OCI-LY7 (cell line): ENCODE measurements at regions not wholly inside any gene's neighbourhood (a gene's known extent, or its start where the extent isn't known, plus 50 kb on each side); places are given as distances from the start of the nearest gene placed in this dataset.

Source experiments
- BruUV-seq: library from RNA; stranded (reverse); fragments of 400-500 nt; replicated peaks from 2 replicates; lab custom pipeline; 2021; lab: Mats Ljungman, UMichigan
- CTCF ChIA-PET: fragments of 300-600 bp; sonication (Branson Sonifier 250); formaldehyde crosslinking; loops from one replicate; lab custom pipeline; 2022; ENCODE audit warnings: antibody characterized with exemption; ENCODE audit not compliant: unreplicated experiment; lab: Charles Lee
- POLR2A ChIA-PET: fragments of 300-600 bp; sonication (Branson Sonifier 250); formaldehyde crosslinking; loops from one replicate; lab custom pipeline; 2022; ENCODE audit warnings: antibody characterized with exemption; lab: Charles Lee
- DNase-seq: peaks from one replicate; pipeline ENCODE4 v3.0.0-alpha.2; 2015; ENCODE audit warnings: low spot score
- H2AFZ ChIP-seq: fragments of 200-600 bp; sonication (generic), shearing (Covaris generic); 2 replicates; pipeline ENCODE4 v1.6.1; 2014; ENCODE audit warnings: mild to moderate bottlenecking, antibody characterized with exemption, low read length, moderate library complexity
- H3K27ac ChIP-seq: fragments of 200-600 bp; sonication (generic); 2 replicates; pipeline ENCODE4 v1.5.1; 2014; ENCODE audit warnings: mixed run types, low read depth, mild to moderate bottlenecking, moderate library complexity, low read length, inconsistent platforms; ENCODE audit not compliant: poor library complexity, severe bottlenecking
- H3K36me3 ChIP-seq: fragments of 200-600 bp; sonication (generic); 2 replicates; pipeline ENCODE4 v1.6.1; 2014; ENCODE audit warnings: mild to moderate bottlenecking, antibody characterized with exemption, low read length, moderate library complexity, mixed read lengths; ENCODE audit not compliant: insufficient read depth
- H3K4me1 ChIP-seq: fragments of 200-600 bp; sonication (generic); 2 replicates; pipeline ENCODE4 v1.5.1; 2014; ENCODE audit warnings: mild to moderate bottlenecking, low read length; ENCODE audit not compliant: insufficient read depth, poor library complexity, severe bottlenecking
- H3K4me2 ChIP-seq: fragments of 200-600 bp; sonication (generic); 2 replicates; pipeline ENCODE4 v1.6.1; 2014; ENCODE audit warnings: mild to moderate bottlenecking, low read length
- H3K4me3 ChIP-seq: fragments of 200-600 bp; sonication (generic); 2 replicates; pipeline ENCODE4 v1.5.1; 2014; ENCODE audit warnings: mild to moderate bottlenecking, low read depth, low read length; ENCODE audit not compliant: poor library complexity, severe bottlenecking
- H3K79me2 ChIP-seq: fragments of 200-600 bp; sonication (generic); 2 replicates; pipeline ENCODE4 v1.6.1; 2016; ENCODE audit warnings: low read depth, mild to moderate bottlenecking, low read length, moderate library complexity, mixed read lengths; ENCODE audit not compliant: insufficient read depth
- H3K9me2 ChIP-seq: fragments of 200-600 bp; sonication (generic); 2 replicates; pipeline ENCODE4 v1.6.1; 2016; ENCODE audit warnings: mild to moderate bottlenecking, low read length, mixed read lengths; ENCODE audit not compliant: insufficient read depth
- H3K9me3 ChIP-seq: fragments of 200-600 bp; sonication (generic); 2 replicates; pipeline ENCODE4 v1.6.1; 2014; ENCODE audit warnings: mild to moderate bottlenecking, mixed run types, low read length, mixed read lengths
- H4K20me1 ChIP-seq: fragments of 200-600 bp; sonication (generic); 2 replicates; pipeline ENCODE4 v1.6.1; 2014; ENCODE audit warnings: mild to moderate bottlenecking, antibody characterized with exemption, low read length, moderate library complexity, mixed read lengths; ENCODE audit not compliant: insufficient read depth
- EZH2phosphoT487 ChIP-seq: fragments of 200-600 bp; sonication (generic); IDR thresholded peaks from 2 replicates; pipeline ENCODE4 v1.6.1; 2018; ENCODE audit warnings: low read depth, borderline replicate concordance, mild to moderate bottlenecking, mixed run types, antibody characterized with exemption, low read length, moderate library complexity, mixed read lengths
- intact Hi-C: fragments of 100-400 bp; cut with micrococcal nuclease; formaldehyde crosslinking; loops from one replicate; pipeline ENCODE4 v1.10.0; 2022; ENCODE audit not compliant: unreplicated experiment
- TF ChIP-seq, protein P1 (sequence below): fragments of 200-600 bp; sonication (generic); conservative IDR thresholded peaks from 2 replicates; pipeline ENCODE4 v1.5.1; 2014; ENCODE audit warnings: mild to moderate bottlenecking, antibody characterized with exemption, low read length, moderate library complexity, mixed read lengths

DNA sequence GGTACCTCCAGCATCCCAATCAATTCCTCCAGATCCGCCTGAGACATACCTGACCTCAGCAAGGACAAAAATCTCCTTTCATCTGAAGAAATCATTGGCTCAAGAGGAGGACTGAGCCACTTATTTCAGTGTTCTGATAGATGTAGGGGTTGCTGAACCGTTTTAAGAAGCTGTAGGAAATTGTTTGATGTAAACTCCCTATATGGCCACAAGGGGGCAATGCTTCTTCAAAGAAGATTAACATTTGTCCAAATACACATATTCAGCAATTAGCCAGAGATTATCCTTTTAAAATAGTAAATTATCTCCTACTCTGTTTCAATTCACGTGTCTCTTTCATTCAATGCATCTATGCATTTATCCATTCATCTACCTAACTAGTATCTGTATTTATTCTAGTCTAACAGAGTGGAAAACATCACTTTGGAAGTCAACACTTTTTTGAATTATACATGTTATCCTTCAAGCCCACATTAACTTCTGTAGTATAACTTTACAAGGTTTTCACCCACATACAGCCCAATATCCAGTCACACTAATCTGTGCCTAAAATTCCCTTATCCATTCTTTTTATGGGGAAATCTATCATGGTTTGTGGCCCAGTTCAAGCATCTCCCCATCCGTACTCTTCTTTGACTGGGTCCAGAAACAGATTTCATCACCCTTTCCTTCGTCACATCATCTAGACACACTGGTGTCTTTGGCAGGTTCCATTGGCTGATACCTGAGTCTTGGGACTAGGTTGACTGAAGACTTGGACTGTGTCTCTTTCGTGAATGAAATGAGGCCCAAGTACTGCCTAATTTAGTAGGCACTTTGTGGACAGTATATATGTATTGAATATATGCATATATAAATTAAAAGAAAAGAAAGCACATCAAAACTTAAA lies 411.0 kb upstream of the OR4E1 start:
- TF ChIP-seq, protein P1, sequence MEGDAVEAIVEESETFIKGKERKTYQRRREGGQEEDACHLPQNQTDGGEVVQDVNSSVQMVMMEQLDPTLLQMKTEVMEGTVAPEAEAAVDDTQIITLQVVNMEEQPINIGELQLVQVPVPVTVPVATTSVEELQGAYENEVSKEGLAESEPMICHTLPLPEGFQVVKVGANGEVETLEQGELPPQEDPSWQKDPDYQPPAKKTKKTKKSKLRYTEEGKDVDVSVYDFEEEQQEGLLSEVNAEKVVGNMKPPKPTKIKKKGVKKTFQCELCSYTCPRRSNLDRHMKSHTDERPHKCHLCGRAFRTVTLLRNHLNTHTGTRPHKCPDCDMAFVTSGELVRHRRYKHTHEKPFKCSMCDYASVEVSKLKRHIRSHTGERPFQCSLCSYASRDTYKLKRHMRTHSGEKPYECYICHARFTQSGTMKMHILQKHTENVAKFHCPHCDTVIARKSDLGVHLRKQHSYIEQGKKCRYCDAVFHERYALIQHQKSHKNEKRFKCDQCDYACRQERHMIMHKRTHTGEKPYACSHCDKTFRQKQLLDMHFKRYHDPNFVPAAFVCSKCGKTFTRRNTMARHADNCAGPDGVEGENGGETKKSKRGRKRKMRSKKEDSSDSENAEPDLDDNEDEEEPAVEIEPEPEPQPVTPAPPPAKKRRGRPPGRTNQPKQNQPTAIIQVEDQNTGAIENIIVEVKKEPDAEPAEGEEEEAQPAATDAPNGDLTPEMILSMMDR = peak; percentile 87
- no peak for TF ChIP-seq EZH2phosphoT487
- Histone ChIP-seq H3K36me3 (no peaks in the 10 kb centered on the region), H2AFZ (no peak overlapping the region), H3K9me2 (no peaks in the 10 kb centered on the region), H4K20me1 (no peaks in the 10 kb centered on the region), H3K27ac (no peak overlapping the region), H3K79me2 (no peaks in the 10 kb centered on the region), H3K4me2 (no peak overlapping the region), H3K4me1 (no peaks in the 10 kb centered on the region), H3K9me3 (no peaks in the 10 kb centered on the region), H3K4me3 (no peak overlapping the region)
- BruUV-seq = no TSS peak
- ChIA-PET CTCF (no interaction called here), POLR2A (no interaction called here)
- intact Hi-C loops = loop anchor here (5.0 kb wide), 1 partner anchor 167 kb away; no protein-coding TSS in a partner anchor
- DNase-seq = peak; percentile 71

DNA sequence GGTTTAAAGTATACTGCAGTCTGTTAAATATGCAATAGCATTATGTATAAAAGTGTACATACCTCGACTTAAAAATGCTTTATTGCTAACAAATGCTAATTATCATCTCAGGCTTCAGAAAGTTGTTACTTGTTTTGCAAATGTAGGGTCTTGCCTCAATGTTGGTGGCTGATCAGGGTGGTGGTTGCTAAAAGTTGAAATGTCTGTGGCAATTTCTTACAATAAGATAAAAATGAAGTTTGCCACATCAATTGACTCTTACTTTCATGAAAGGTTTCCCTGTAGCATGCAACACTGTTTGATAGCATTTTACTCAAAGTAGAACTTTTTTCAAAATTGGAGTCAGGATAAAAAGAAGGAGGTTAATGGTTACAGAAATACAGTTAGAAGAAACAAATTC lies 407.7 kb upstream of the OR4E1 start:
- Histone ChIP-seq H2AFZ (no peak overlapping the region), H4K20me1 (no peaks in the 10 kb centered on the region), H3K27ac (no peak overlapping the region), H3K9me3 (no peaks in the 10 kb centered on the region), H3K36me3 (no peaks in the 10 kb centered on the region), H3K4me2 (no peak overlapping the region), H3K4me3 (no peak overlapping the region), H3K79me2 (no peaks in the 10 kb centered on the region), H3K4me1 (no peaks in the 10 kb centered on the region), H3K9me2 (no peaks in the 10 kb centered on the region)
- CTCF ChIA-PET = no interaction called here
- DNase-seq = no peak
- BruUV-seq = no TSS peak
- TF ChIP-seq, protein P1 = no peak
- no peak for TF ChIP-seq EZH2phosphoT487
- intact Hi-C loops = no loop called here
- POLR2A ChIA-PET = no interaction called here

- H4K20me1 ChIP-seq = no peaks in the 10 kb centered on the region
- DNase-seq = no peak
- POLR2A ChIA-PET = no interaction called here
- TF ChIP-seq, protein P1 = no peak
- no peak for TF ChIP-seq EZH2phosphoT487
- H3K79me2 ChIP-seq = no peaks in the 10 kb centered on the region
- H3K4me2 ChIP-seq = no peak overlapping the region
- H3K9me3 ChIP-seq = no peaks in the 10 kb centered on the region
- intact Hi-C loops = no loop called here
- no peak overlapping the region for H3K27ac ChIP-seq
- CTCF ChIA-PET = no interaction called here
- no TSS peak for BruUV-seq
- no peaks in the 10 kb centered on the region for H3K9me2 ChIP-seq
- H3K36me3 ChIP-seq = no peaks in the 10 kb centered on the region
- H2AFZ ChIP-seq = no peak overlapping the region
- H3K4me1 ChIP-seq = no peaks in the 10 kb centered on the region
- H3K4me3 ChIP-seq = no peak overlapping the region
Observed at GRCh38 chr14:22079766-22080165, 406.1 kb upstream of the OR4E1 start.
